WTC11 (cell line): ENCODE measurements at regions not wholly inside any gene's neighbourhood (a gene's known extent, or its start where the extent isn't known, plus 50 kb on each side); places are given as distances from the start of the nearest gene placed in this dataset.

Experiments
- ATAC-seq: fragments of 200-7000 bp; cut with Tn5 transposase; 2 replicates; pipeline ENCODE4 v1.10.0; 2021; ENCODE audit warnings: mild to moderate bottlenecking, moderate library complexity
- CTCF ChIA-PET: fragments of 300-600 bp; sonication (Branson Sonifier 250); formaldehyde crosslinking; loops from one replicate; lab custom pipeline; 2021; ENCODE audit warnings: antibody characterized with exemption; lab: Charles Lee
- POLR2A ChIA-PET: fragments of 350-600 bp; sonication (Branson Sonifier 250); formaldehyde crosslinking; loops from one replicate; lab custom pipeline; 2021; ENCODE audit warnings: antibody characterized with exemption; lab: Charles Lee
- DNase-seq: peaks from one replicate; pipeline ENCODE4 v3.0.0; 2021; ENCODE audit warnings: low spot score
- H3K27ac Mint-ChIP-seq: 2 replicates; pipeline ENCODE4 v1.8.0; 2021; ENCODE audit warnings: mixed read lengths
- H3K27me3 Mint-ChIP-seq: 2 replicates; pipeline ENCODE4 v1.8.0; 2021; ENCODE audit warnings: low read depth, mild to moderate bottlenecking, moderate library complexity, mixed read lengths
- H3K36me3 Mint-ChIP-seq: 2 replicates; pipeline ENCODE4 v1.8.0; 2021; ENCODE audit warnings: mixed read lengths
- H3K4me1 Mint-ChIP-seq: 2 replicates; pipeline ENCODE4 v1.8.0; 2022; ENCODE audit warnings: mixed read lengths
- H3K4me3 Mint-ChIP-seq: 2 replicates; pipeline ENCODE4 v1.8.0; 2021; ENCODE audit warnings: mild to moderate bottlenecking, moderate library complexity, mixed read lengths
- H3K9me3 Mint-ChIP-seq: 2 replicates; pipeline ENCODE4 v1.8.0; 2021; ENCODE audit warnings: mixed read lengths
- ATF1 ChIP-seq: sonication (generic); formaldehyde crosslinking; IDR thresholded peaks from 2 replicates; pipeline ENCODE4 v1.8.1; 2023; ENCODE audit warnings: mild to moderate bottlenecking, moderate library complexity, missing genetic modification reagents
- CTCF ChIP-seq: fragments of 200-600 bp; IDR thresholded peaks from 2 replicates; pipeline ENCODE4 v1.8.0; 2022; ENCODE audit warnings: antibody characterized with exemption
- ELF4 ChIP-seq: sonication (generic); formaldehyde crosslinking; IDR thresholded peaks from 2 replicates; pipeline ENCODE4 v1.8.1; 2022; ENCODE audit warnings: low read depth, mild to moderate bottlenecking, moderate library complexity, missing genetic modification reagents
- ETV6 ChIP-seq: sonication (generic); formaldehyde crosslinking; IDR thresholded peaks from 2 replicates; pipeline ENCODE4 v1.8.1; 2022; ENCODE audit warnings: mild to moderate bottlenecking, missing genetic modification reagents
- FOXK1 ChIP-seq: sonication (generic); formaldehyde crosslinking; IDR thresholded peaks from 2 replicates; pipeline ENCODE4 v1.8.0; 2022; ENCODE audit warnings: mild to moderate bottlenecking, moderate library complexity, missing genetic modification reagents
- JUN ChIP-seq: sonication (generic); formaldehyde crosslinking; IDR thresholded peaks from 2 replicates; pipeline ENCODE4 v1.8.0; 2023; ENCODE audit warnings: mild to moderate bottlenecking, missing genetic modification reagents
- KAT7 ChIP-seq: sonication (generic); formaldehyde crosslinking; IDR thresholded peaks from 2 replicates; pipeline ENCODE4 v1.8.1; 2023; ENCODE audit warnings: missing genetic modification reagents, mild to moderate bottlenecking, borderline replicate concordance
- MXD4 ChIP-seq: fragments of 250-450 bp; sonication (Bioruptor Pico); IDR thresholded peaks from 2 replicates; pipeline ENCODE4 v1.8.0; 2021; ENCODE audit warnings: mild to moderate bottlenecking, moderate library complexity, borderline replicate concordance
- MYBL2 ChIP-seq: sonication (generic); formaldehyde crosslinking; IDR thresholded peaks from 2 replicates; pipeline ENCODE4 v1.8.1; 2023; ENCODE audit warnings: mild to moderate bottlenecking, moderate library complexity, missing genetic modification reagents
- NFE2L1 ChIP-seq: sonication (generic); formaldehyde crosslinking; IDR thresholded peaks from 2 replicates; pipeline ENCODE4 v1.8.1; 2023; ENCODE audit warnings: missing genetic modification reagents
- NR1H2 ChIP-seq: sonication (generic); formaldehyde crosslinking; IDR thresholded peaks from 2 replicates; pipeline ENCODE4 v1.9.0; 2021; ENCODE audit warnings: mild to moderate bottlenecking, moderate library complexity, missing genetic modification reagents
- RELA ChIP-seq: sonication (generic); formaldehyde crosslinking; IDR thresholded peaks from 2 replicates; pipeline ENCODE4 v1.8.1; 2022; ENCODE audit warnings: missing genetic modification reagents, mild to moderate bottlenecking, borderline replicate concordance
- RORB ChIP-seq: fragments of 250-450 bp; sonication (Bioruptor Pico); IDR thresholded peaks from 2 replicates; pipeline ENCODE4 v1.9.0; 2021; ENCODE audit warnings: mild to moderate bottlenecking
- TEAD4 ChIP-seq: sonication (generic); formaldehyde crosslinking; IDR thresholded peaks from 2 replicates; pipeline ENCODE4 v1.8.0; 2022; ENCODE audit warnings: mild to moderate bottlenecking, missing genetic modification reagents
- ZBTB21 ChIP-seq: sonication (generic); formaldehyde crosslinking; IDR thresholded peaks from 2 replicates; pipeline ENCODE4 v1.8.1; 2023; ENCODE audit warnings: mild to moderate bottlenecking, missing genetic modification reagents, borderline replicate concordance
- ZNF263 ChIP-seq: sonication (generic); formaldehyde crosslinking; IDR thresholded peaks from 2 replicates; pipeline ENCODE4 v1.8.1; 2022; ENCODE audit warnings: low read depth, mild to moderate bottlenecking, moderate library complexity, missing genetic modification reagents
- ZNF671 ChIP-seq: fragments of 250-450 bp; sonication (Bioruptor Pico); IDR thresholded peaks from 2 replicates; pipeline ENCODE4 v1.8.0; 2021; ENCODE audit warnings: mild to moderate bottlenecking
- ZSCAN18 ChIP-seq: fragments of 250-450 bp; sonication (Bioruptor Pico); IDR thresholded peaks from 2 replicates; pipeline ENCODE4 v2.1.2; 2022; ENCODE audit warnings: mild to moderate bottlenecking, moderate library complexity
- TF ChIP-seq, protein P1 (sequence below): sonication (generic); formaldehyde crosslinking; IDR thresholded peaks from 2 replicates; pipeline ENCODE4 v1.8.1; 2022; ENCODE audit warnings: mild to moderate bottlenecking, missing genetic modification reagents, moderate library complexity, borderline replicate concordance
- TF ChIP-seq, protein P2 (sequence below): sonication (generic); formaldehyde crosslinking; IDR thresholded peaks from 2 replicates; pipeline ENCODE4 v1.8.0; 2022; ENCODE audit warnings: missing genetic modification reagents
- TF ChIP-seq, protein P3 (sequence below): fragments of 250-450 bp; sonication (Bioruptor Pico); conservative IDR thresholded peaks from 2 replicates; pipeline ENCODE4 v1.9.0; 2021; ENCODE audit warnings: mild to moderate bottlenecking
- TF ChIP-seq, protein P4 (sequence below): fragments of 250-450 bp; sonication (Bioruptor Pico); IDR thresholded peaks from 2 replicates; pipeline ENCODE4 v1.9.0; 2021; ENCODE audit warnings: moderate library complexity, mild to moderate bottlenecking, inconsistent platforms, borderline replicate concordance
- TF ChIP-seq, protein P5 (sequence below): sonication (generic); formaldehyde crosslinking; IDR thresholded peaks from 2 replicates; pipeline ENCODE4 v1.8.1; 2022; ENCODE audit warnings: mild to moderate bottlenecking, moderate library complexity, missing genetic modification reagents

GRCh38 chr4:81799371-81799770, 327.7 kb upstream of the RASGEF1B start (continued):
- TF ChIP-seq, protein P1, sequence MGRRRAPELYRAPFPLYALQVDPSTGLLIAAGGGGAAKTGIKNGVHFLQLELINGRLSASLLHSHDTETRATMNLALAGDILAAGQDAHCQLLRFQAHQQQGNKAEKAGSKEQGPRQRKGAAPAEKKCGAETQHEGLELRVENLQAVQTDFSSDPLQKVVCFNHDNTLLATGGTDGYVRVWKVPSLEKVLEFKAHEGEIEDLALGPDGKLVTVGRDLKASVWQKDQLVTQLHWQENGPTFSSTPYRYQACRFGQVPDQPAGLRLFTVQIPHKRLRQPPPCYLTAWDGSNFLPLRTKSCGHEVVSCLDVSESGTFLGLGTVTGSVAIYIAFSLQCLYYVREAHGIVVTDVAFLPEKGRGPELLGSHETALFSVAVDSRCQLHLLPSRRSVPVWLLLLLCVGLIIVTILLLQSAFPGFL, result no peak
- TF ChIP-seq RELA (no peak), MYBL2 (no peak), FOXK1 (no peak), ZBTB21 (CRISPR knock-in tag) (no peak), NR1H2 (CRISPR knock-in tag) (no peak), ZNF671 (no peak)
- TF ChIP-seq, protein P2, sequence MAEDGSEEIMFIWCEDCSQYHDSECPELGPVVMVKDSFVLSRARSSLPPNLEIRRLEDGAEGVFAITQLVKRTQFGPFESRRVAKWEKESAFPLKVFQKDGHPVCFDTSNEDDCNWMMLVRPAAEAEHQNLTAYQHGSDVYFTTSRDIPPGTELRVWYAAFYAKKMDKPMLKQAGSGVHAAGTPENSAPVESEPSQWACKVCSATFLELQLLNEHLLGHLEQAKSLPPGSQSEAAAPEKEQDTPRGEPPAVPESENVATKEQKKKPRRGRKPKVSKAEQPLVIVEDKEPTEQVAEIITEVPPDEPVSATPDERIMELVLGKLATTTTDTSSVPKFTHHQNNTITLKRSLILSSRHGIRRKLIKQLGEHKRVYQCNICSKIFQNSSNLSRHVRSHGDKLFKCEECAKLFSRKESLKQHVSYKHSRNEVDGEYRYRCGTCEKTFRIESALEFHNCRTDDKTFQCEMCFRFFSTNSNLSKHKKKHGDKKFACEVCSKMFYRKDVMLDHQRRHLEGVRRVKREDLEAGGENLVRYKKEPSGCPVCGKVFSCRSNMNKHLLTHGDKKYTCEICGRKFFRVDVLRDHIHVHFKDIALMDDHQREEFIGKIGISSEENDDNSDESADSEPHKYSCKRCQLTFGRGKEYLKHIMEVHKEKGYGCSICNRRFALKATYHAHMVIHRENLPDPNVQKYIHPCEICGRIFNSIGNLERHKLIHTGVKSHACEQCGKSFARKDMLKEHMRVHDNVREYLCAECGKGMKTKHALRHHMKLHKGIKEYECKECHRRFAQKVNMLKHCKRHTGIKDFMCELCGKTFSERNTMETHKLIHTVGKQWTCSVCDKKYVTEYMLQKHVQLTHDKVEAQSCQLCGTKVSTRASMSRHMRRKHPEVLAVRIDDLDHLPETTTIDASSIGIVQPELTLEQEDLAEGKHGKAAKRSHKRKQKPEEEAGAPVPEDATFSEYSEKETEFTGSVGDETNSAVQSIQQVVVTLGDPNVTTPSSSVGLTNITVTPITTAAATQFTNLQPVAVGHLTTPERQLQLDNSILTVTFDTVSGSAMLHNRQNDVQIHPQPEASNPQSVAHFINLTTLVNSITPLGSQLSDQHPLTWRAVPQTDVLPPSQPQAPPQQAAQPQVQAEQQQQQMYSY (CRISPR knock-in tag), result no peak
- TF ChIP-seq, protein P3, sequence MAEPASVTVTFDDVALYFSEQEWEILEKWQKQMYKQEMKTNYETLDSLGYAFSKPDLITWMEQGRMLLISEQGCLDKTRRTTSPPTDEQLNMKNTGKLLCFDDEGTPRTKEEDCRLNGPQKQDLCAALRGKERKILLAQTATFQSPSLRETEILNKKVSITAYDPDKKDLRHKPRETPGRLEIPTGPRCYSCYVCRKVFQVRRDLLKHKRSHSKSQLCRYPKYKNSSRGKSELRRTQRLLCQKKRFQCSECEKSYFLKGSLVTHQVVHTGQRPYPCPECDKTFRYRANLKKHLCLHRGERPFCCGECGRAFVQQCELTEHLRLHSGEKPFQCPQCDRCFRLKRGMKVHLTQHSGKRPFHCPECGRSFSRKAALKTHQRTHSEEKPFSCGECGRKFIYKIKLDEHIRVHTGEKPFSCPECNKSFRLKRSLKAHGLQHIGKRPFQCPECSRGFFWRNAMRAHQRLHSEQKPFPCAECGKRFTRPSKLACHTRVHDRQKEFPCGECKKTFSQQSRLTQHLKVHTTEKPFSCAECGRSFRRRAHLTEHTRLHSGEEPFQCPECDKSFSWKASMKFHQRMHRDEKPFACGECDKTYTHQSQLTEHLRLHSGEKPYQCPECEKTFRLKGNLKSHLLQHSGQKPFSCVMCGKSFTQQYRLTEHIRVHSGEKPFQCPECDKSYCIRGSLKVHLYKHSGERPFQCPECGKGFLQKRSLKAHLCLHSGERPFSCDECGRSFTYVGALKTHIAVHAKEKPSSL (CRISPR knock-in tag), result no peak
- TF ChIP-seq, protein P4, sequence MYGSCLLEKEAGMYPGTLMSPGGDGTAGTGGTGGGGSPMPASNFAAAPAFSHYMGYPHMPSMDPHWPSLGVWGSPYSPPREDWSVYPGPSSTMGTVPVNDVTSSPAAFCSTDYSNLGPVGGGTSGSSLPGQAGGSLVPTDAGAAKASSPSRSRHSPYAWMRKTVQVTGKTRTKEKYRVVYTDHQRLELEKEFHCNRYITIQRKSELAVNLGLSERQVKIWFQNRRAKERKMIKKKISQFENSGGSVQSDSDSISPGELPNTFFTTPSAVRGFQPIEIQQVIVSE (CRISPR knock-in tag), result no peak

GRCh38 chr4:81796790-81797528, 325.3 kb upstream of the RASGEF1B start:
- ATAC-seq, result no peak
- H3K27ac Mint-ChIP-seq, result no peak overlapping the region
- 0 out of 2 replicates have a peak, but pooled peaks cover 3% of the 10 kb centered on the region for H3K4me1 Mint-ChIP-seq
- no peak for DNase-seq
- peaks cover 15% of the 10 kb centered on the region for H3K36me3 Mint-ChIP-seq
- no peaks in the 10 kb centered on the region for H3K27me3 Mint-ChIP-seq
- ChIA-PET CTCF (no interaction called here), POLR2A (no interaction called here)
- peaks cover 19% of the 10 kb centered on the region for H3K9me3 Mint-ChIP-seq
- H3K4me3 Mint-ChIP-seq, result no peak overlapping the region
- TF ChIP-seq ATF1 (no peak), MXD4 (CRISPR knock-in tag) (no peak), KAT7 (CRISPR knock-in tag) (no peak), RORB (no peak), CTCF (no peak), NFE2L1 (no peak), ZNF263 (CRISPR knock-in tag) (no peak), ZSCAN18 (CRISPR knock-in tag) (no peak), JUN (CRISPR knock-in tag) (no peak), ETV6 (CRISPR knock-in tag) (no peak), ELF4 (CRISPR knock-in tag) (no peak), NR1H2 (CRISPR knock-in tag) (no peak), TEAD4 (CRISPR knock-in tag) (no peak), MYBL2 (no peak)
- TF ChIP-seq, protein P5, sequence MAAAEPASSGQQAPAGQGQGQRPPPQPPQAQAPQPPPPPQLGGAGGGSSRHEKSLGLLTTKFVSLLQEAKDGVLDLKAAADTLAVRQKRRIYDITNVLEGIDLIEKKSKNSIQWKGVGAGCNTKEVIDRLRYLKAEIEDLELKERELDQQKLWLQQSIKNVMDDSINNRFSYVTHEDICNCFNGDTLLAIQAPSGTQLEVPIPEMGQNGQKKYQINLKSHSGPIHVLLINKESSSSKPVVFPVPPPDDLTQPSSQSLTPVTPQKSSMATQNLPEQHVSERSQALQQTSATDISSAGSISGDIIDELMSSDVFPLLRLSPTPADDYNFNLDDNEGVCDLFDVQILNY (CRISPR knock-in tag), result no peak
